ENCODE measurements at regions not wholly inside any gene's neighbourhood (a gene's known extent, or its start where the extent isn't known, plus 50 kb on each side); places are given as distances from the start of the nearest gene placed in this dataset.

- TF ChIP-seq FOXP2 (optimal IDR thresholded peaks at IDR 0.05; ENCODE audit: borderline replicate concordance, extremely low read depth, extremely low read length, insufficient read depth) (no peak), TAF1 (IDR thresholded peaks at IDR 0.05; ENCODE audit: borderline replicate concordance, insufficient read depth, low read length) (no peak), SIN3A (IDR thresholded peaks at IDR 0.05; ENCODE audit: borderline replicate concordance, insufficient read depth, low read length) (no peak), REST (IDR thresholded peaks at IDR 0.05; ENCODE audit: insufficient read depth in 1 of 2, low read depth in 2 of 2, low read length in 2 of 2) (no peak), POLR2AphosphoS5 (IDR thresholded peaks at IDR 0.05; ENCODE audit: low read depth, low read length) (no peak)
Measured at GRCh38 chr14:100658181-100658886, 68.4 kb upstream of the DLK1 start.

- no peak for TF ChIP-seq REST (IDR thresholded peaks at IDR 0.05; ENCODE audit: insufficient read depth in 1 of 2, low read depth in 2 of 2, low read length in 2 of 2)
- TF ChIP-seq FOXP2 (optimal IDR thresholded peaks at IDR 0.05; ENCODE audit: borderline replicate concordance, extremely low read depth, extremely low read length, insufficient read depth): no peak
- TF ChIP-seq POLR2AphosphoS5 (IDR thresholded peaks at IDR 0.05; ENCODE audit: low read depth, low read length): no peak
- TF ChIP-seq TAF1 (IDR thresholded peaks at IDR 0.05; ENCODE audit: borderline replicate concordance, insufficient read depth, low read length): no peak
- no peak for TF ChIP-seq SIN3A (IDR thresholded peaks at IDR 0.05; ENCODE audit: borderline replicate concordance, insufficient read depth, low read length)
Measured at GRCh38 chr14:100659345-100660001, 67.2 kb upstream of the DLK1 start.

- TF ChIP-seq TAF1 (IDR thresholded peaks at IDR 0.05; ENCODE audit: borderline replicate concordance, insufficient read depth, low read length) (no peak), REST (IDR thresholded peaks at IDR 0.05; ENCODE audit: insufficient read depth in 1 of 2, low read depth in 2 of 2, low read length in 2 of 2) (no peak), POLR2AphosphoS5 (IDR thresholded peaks at IDR 0.05; ENCODE audit: low read depth, low read length) (no peak), FOXP2 (optimal IDR thresholded peaks at IDR 0.05; ENCODE audit: borderline replicate concordance, extremely low read depth, extremely low read length, insufficient read depth) (no peak)
Measured at GRCh38 chr14:100660498-100660881, 66.2 kb upstream of the DLK1 start.

- TF ChIP-seq FOXP2 (optimal IDR thresholded peaks at IDR 0.05; ENCODE audit: borderline replicate concordance, extremely low read depth, extremely low read length, insufficient read depth) (no peak), SIN3A (IDR thresholded peaks at IDR 0.05; ENCODE audit: borderline replicate concordance, insufficient read depth, low read length) (no peak), POLR2AphosphoS5 (IDR thresholded peaks at IDR 0.05; ENCODE audit: low read depth, low read length) (no peak), REST (IDR thresholded peaks at IDR 0.05; ENCODE audit: insufficient read depth in 1 of 2, low read depth in 2 of 2, low read length in 2 of 2) (no peak), TAF1 (IDR thresholded peaks at IDR 0.05; ENCODE audit: borderline replicate concordance, insufficient read depth, low read length) (no peak)
Measured at GRCh38 chr14:100660882-100661635, 65.6 kb upstream of the DLK1 start.

Data from PFSK-1 (cell line).